ENCODE measurements at regions not wholly inside any gene's neighbourhood (a gene's known extent, or its start where the extent isn't known, plus 50 kb on each side); places are given as distances from the start of the nearest gene placed in this dataset.
"Not testable (repeated sequence)": the region's sequence is repeated elsewhere in the genome, so short reads cannot be mapped to it uniquely, and the experiment has no call there.

DNA sequence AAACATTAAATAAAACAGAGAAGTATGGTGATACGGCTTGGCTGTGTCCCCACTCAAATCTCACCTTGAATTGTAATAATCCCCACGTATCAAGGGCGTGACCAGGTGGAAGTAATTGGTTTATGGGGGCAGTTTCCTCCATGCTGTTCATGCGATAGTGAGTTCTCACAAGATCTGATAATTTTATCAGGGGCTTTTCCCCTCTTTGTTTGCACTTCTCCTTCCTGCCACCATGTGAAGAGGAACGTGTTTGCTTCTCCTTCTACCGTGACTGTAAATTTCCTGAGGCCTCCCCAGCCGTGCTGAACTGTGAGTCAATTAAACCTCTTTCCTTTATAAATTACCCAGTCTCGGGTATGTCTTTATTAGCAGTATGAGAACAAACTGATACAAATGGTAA lies 331.3 kb upstream of the CNR1 start:
- not testable (repeated sequence) for DNase-seq

DNA sequence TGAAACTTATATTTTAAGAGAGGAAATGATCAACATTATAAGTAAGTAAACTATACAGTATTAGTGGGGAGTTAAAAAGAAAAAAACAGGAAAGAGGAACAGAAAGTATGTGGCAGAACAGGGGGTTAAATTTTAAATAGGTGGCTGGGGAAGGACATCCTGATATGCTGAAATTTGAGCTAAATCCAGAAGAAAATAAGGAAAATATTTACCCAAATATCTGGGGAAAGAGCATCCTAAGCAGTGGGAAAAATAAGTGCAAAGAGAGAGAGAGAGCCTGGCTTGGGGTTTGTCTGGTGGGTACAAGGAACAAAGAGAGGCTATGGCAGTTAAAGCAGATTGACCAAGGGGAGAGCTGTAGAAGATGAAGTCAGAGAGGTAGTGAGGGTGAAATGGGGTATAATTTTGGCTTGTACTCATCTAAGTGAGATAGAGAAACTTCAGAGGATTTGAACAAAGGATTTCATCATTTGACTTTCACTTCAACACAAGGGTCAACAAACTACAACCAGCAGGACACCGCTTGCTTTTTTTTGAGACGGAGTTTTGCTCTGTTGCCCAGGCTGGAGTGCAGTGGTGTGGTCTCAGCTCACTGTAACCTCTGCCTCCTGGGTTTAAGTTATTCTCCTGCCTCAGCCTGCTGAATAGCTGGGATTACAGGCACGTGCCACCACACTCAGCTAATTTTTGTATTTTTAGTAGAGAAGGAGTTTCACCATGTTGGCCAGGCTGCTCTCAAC lies 328.4 kb upstream of the CNR1 start:
- no peak for DNase-seq

DNA sequence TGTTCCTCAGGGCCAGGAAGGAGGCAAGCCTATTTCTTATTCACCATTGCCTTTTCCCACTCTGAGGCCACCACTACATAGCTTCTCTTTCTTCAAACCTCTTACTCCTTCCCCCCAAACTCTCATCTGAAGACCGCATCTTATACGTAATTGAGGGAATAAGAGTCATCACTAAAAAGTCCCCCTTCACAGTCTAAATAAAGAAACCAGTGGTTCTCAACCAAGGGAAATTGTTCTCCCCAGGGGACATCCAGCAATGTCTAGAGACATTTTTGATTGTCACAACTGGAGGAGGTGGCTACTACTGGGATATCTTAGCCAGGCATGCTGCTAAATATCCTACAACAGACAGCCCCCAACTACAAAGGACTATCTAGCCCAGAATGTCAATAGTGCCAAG lies 327.6 kb upstream of the CNR1 start:
- DNase-seq = no peak

DNA sequence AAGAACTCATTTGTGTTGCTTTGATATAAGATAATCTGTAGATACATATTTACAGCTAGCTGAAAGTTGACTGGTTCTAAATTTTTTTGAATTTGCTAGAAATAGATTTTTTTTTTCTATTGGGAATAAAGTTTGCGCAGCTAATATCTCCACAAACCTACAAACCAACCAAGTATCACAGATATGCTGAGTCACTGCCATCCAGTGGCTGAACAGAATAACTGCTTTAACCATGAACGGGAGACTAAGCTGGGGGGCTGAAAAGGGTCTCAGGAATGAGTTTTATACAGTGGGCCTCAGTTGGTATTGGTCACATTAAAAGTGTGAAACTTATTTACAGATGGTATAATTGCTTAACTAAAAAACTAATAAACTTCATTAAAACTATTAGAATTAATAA lies 326.7 kb upstream of the CNR1 start:
- no peak for DNase-seq

DNA sequence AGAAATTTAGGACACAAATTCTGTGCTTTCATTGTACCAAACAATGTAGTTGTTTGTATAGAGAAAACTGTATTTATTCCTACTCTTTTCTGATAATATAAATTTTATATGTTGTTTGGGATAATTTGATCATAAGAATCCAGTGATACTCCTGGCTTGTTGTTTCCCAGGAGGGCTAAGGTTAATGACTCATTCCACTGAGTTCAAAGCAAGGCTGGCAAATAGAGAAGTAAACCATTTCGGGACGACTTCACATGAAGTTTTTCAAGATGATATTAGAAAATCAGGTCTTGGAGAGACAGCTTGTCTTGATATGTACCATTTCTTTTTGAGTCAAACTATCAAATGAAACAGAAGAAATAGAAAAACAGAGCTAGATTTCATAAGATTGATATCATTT lies 326.1 kb upstream of the CNR1 start:
- DNase-seq = no peak

DNA sequence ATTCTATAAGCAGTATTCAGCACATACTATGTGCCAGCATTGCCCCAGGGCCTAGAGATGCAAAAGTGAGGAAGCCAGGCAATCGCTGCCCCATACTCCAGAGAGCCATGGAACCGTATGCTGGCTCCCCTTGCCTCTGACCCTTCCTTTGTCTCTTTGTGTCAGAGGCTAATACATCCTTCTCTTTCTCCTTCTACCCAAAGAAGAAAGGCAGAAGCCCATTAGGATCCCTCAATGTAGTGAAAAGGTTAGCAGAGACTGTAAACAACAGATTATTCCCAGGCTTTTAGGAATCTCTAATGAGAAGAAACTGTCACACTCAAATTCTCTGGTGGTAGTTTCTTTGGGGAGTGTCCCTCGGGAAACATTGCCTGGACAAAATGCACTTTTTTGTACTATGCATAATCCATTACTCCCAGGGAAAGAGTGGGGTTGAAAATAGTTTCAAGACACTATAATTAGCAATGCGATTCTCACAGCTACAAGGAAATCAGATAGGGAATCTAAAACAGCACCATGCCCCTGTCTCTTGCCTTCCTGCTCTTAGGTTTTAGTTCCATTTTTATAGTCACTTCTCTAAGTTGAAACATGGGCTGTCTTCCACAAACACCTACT lies 325.2 kb upstream of the CNR1 start:
- DNase-seq = no peak

DNA sequence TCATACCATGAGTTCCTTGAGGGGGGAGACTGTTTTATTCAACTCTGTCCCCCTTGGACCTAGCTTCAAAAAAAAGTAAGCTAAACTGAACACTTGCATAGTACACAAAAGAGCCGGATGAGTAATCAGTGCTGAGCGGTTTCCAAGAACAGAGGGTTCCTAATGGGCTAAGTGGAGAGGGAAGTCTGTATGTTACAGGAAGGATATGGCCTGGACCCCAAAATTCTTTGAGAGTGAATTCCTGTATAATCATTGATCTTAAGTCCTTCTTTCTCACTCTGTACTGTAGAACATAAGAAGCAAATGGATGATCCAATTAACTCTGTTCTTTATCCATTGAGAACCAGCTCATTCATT lies 324.7 kb upstream of the CNR1 start:
- peak; percentile 23 for DNase-seq

DNA sequence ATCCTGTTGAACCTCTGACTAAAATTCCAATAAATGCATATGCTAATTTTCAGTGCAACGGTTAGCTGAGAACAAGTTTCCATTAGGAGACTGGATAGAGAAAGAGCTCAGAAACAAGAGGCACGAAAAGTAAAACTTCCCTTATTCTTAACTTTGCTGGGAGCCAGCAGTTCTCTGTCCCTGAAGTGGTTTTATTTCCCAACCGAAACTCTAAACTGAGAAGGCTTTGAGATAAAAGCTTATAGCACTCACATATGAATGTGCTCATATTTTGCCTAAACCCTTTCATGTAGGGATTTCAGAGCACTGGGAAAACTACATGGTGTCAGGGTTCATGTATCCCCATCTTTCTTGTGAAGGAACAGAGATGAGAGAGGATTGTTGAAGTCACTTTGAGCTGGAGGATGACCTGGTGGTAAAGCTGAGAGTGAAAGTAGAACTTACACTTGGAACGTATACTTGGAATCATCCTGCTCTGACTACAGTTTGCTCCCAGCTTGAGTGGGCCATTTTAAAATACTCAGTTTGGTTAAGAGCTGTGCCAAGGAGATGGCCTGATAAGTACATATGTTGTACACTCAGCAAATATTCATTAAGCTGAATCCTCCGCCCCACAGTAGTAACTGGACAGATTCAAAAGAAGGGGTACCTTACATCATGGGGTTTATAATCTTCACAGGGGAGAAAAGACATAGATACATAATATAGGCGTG lies 324.2 kb upstream of the CNR1 start:
- no peak for DNase-seq

DNA sequence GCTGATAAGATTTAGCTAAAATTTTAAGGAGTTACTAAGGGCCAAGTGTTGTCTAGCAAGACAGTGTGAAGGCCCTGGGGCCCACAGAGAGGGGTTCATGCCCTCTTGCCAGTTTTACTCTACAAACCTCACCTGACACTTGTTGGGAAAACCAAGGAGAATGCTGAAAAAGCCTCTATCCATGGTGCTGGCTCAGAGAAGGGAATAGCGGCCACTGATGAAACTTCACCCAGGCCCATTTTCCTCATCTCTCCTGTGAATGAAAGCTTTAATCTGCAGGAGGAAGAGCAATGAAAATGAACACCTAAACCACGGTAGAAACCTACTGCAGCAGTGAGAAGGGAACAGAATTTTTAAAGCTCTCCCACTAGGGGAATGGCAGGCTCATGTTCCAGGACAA lies 317.3 kb upstream of the CNR1 start:
- no peak for DNase-seq

DNA sequence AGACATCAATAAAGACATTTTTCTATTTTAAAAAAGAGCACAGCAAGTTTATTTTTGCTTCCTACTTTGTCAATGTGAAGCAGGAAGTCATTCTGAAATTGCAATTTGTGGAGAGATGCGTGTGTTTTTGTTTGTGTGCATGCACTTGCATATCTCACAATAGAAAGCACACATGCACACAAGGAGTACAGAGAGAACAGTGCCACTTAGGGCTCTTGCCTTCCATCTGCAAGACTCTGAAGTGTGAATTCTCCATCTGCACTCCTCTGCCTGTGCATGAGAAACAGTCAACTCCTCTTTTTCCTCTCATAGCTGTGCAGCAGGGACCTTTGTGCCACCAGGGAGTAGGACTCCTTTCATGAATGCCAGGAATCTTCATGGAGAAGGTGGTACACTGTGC lies 316.3 kb upstream of the CNR1 start:
- no peak for DNase-seq

DNA sequence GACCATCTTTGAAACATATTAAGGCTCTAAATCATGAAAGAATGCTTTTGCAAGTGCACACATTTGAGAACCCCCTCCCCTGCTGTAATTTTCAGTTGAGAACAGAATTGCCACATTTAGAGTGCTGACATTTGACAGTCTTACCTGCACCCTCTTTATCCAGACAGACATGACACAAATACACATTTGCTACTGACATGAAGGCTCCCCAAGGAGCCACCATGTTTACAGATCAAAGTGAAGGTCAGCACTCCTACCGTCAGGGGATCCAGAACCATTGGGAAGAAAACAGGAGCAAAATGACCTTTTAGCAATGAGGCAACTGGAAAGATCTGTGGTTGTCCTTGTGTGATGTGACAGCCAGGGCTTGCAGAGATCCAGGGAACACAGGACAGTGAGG lies 315.4 kb upstream of the CNR1 start:
- DNase-seq = no peak

DNA sequence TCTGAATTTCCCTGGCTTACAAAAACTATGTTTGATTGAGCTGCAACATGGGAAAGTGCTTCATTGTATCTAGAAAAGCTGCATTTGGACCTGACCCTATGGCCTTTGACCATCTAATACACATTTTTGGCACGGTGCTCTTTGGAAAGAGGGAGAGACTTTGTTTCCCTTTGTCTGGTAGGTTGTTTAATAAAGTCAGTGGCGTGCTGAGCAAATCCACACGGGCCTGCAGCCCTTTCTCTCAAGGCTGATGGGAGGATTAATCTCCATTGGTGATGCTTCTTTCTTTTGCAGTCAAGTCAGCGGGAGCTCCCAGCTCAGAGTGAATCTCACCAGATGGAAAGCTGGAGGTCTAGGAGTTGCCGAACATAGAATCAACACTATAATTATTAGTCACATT lies 314.7 kb upstream of the CNR1 start:
- DNase-seq = no peak

DNA sequence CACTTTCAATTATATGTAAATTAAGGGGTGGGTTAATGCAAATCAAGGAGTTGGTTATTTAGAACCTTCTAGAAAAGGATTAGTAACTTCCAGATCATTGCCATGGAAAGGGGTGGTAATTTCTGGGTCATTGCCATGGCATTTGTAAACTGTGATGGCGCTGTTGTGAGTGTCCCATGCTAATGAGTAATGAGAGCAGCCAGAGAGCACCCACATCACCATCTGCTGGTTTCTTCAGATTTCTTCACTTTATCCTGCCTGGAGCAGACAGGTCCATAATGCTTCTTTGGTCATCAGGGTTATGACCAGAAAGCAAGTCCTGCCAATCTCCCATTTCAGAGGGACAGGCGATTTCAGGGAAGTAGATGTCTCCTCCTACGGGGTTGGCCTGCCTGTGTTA lies 311.3 kb upstream of the CNR1 start:
- DNase-seq = no peak

DNA sequence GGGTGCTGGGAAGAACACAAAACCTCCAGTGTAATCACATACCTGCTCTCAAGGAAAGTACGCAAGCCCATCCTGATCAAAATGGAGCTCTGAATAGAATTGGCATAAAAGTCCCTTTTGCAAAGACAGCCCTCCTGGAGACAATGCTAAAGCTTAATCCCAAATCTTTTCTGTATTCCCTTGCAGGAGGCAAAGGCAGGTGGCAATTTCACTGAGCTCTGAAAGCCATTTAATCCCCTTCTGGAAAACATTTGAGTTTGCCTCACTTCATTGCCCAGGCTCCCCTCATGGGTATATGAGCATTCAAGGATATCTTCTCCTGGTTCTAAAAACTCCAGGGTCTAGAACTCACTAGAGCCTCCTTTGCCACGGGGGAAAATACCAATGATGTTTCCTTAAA lies 310.2 kb upstream of the CNR1 start:
- no peak for DNase-seq

DNA sequence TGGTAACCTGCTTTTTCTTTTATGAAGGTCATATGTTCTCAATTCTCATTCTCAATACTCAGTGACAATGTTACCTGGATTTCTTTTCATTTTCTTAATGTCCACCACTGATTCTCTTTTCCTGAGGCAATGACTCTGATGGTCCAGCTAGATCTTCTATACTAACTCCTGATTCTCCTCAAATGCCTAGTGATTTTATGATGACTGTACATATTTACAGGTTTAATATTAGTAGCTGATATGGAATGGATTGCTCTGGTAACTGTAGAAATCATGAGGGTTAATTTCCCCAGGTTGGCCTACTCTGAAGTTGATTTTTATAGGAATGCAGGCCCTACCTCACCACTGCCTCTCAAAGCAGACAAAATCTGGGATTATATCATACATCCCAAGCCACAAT lies 308.6 kb upstream of the CNR1 start:
- DNase-seq = no peak

DNA sequence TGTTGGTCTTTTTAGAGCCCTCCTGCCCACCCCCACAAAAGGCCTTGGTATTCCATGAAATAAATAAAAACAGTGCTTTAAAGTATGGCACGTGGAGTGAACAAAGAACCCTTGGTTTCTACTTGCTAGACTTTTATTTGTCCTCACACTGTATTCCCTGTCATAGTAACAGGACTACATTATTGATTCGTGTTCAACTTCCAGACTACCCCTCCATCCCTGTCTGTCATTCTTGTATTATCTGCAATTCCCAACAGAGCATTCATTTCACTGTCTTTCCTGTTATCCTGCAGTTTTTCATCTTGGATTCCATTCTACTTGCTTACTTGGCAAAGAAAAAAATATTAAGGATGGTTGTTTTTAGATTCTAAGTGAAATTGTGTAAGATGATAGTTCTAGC lies 307.4 kb upstream of the CNR1 start:
- no peak for DNase-seq

DNA sequence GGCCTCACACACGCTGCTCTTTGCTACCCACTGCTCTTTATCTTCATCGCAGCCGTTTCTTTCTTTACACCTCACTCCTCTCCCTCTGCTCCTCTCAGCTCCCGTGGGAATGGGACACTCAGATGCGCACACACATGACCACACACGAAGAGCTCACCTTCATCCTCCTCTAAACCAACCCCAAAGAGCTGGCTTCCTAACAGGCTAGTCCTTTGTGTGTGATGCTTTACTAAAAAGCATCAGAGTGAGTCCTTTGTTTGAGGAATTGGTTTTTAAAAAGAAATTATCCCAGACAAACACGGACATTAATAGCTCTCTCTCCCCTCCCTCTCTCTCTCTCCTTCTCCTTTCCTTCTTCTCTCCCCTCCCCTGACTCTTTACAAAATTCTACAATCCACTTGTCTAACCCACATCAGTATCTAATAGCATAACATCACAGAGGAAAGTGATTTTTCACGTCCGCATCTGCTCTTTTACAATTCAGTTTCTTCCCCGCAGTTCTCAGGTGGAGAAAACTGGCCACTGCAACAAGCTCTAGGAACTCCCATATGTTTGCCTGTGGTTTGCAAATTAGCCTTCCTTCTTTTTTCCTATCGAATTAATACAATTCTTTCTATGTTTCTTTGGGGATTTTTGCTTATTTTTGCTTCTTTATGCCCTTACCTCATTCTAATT lies 306.8 kb upstream of the CNR1 start:
- no peak for DNase-seq

DNA sequence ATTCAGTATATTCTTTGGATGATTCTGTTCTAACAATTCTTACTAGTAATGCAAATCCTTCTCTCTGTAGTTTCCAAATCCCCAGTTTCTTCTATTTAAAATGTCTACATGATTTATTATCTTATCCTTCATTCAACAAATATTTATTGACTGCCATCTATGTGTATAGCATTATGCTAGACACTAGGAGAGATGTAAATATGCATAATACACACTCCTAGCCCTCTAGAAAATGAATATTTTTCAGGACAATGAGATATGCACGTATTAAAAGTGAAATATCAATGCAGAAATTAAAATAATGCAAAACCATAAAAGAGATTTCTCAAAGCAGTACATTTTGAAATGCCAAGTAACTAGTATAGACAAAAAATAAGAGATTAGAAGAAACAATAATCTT lies 293.5 kb upstream of the CNR1 start:
- no peak for DNase-seq

DNA sequence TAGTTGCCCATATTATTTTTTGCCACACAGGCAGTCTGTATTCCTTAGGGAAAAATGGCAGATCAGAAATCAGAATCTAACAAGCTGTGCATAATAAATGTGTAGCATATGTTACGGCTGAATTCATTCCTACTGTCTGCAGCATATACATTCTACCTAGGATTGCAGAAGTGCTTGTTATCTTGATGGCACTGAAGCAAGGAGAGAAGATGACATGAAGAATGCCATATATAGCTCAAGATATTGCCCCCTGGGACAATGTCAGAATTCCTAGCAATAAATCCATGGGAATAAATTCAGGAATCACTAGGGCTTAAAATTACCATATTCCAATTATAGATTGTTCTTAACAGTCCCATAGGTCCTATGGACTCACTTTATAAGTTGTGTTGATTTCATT lies 293.0 kb upstream of the CNR1 start:
- no peak for DNase-seq

DNA sequence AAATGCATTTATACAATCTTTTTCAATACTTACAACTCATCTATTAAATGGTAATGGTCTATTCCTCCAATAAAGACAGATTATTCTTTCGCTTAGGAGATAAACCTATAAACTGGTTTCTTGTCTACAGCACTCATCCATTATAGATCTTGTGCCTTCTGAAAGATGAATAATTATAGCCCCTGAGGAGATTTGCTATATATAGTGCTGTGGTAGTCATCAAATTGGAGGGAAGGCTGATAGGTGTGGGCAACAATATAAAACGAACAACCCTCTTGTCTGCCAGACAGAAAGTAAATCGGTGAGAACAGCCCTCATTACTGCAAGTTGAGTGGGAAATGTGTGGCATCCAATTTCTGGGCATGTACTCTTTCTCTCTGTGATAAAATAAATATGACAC lies 292.5 kb upstream of the CNR1 start:
- peak; percentile 13 for DNase-seq

DNA sequence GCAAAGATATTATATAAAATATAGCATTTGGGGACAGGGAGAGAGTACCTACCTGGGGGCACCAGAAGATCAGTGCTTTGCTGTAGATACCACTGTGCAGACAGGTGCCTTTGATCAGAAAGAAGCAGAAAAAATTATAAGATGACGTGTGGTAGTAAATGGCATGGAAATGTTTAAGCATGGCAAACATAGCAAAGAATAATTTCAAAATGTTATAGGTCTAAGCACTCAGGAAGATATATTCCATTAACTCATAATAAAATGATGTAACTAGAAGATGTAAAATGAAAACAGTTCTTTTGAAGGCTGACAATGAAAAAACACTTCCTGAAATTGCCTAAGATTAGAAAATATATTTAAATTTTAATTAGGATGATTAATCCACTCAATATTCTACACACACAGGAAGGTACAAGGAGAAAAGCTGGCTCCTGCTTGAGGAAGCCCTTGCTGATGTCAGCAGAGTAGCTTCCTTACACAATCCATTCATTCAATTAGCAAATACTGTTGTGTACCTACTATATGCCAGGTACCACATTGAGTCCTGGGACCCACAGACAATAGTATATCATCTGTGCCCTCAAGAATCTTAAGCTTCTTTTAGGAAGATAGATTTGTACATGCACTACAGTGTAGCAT lies 290.2 kb upstream of the CNR1 start:
- no peak for DNase-seq

DNA sequence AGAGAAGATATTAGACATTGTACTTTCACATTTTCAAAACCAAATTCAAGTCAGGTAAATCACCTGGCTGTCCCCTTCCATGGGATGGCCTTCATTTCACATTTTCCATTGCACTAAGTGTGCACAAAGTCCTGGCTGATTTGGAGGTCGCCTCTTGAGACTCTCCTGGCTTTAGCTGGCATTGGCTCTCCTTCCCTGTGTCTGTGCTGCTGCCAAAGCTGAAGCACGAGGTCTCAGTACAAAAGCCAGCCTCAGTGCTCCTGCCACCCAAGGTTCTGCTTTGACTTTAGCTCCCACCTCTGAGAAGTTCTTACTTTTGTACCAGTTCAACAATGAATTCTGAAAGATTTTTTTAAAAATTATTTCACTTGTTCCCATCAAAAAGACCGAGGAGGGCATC lies 289.2 kb upstream of the CNR1 start:
- peak; percentile 80 for DNase-seq

DNA sequence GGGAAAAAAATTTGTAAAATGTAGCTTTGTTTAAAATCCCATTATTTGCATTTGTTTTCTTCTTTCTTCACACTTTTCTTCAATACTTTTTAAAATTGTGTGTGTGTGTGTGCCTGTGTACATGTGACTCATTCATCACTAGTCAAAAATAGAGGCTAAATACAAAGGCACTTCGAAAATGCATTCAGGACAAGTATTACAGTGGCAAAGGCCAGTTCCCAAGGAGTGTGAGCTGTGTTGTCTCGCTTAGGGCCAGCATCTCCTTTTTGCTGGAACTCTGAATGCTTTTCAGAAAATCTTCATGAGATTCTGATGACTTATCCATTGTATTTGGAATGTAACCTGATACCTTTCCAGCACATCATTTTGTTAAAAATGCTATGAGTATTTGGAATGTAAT lies 288.5 kb upstream of the CNR1 start:
- peak; percentile 63 for DNase-seq

DNA sequence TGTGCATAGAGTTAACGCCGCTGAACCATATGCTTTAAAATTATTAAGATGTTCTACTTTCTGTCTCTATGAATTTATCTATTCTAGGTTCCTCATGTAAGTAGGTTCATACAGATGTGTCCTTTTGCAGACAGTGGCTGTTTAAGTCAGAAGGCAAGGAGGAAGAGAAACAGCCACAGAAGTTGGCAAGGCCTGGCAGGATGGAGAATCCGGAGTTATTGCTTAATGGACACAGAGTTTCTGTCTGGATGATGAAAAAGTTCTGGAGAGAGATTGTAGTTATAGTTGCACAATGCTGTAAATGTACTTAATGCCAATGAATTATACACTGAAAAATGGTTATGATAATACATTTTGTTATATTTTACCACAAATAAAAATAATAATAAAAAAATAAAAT lies 283.6 kb upstream of the CNR1 start:
- no peak for DNase-seq
